Spleen (tissue), 11 donors: ENCODE measurements at regions not wholly inside any gene's neighbourhood (a gene's known extent, or its start where the extent isn't known, plus 50 kb on each side); places are given as distances from the start of the nearest gene placed in this dataset.

Experiments used
- DNase-seq: peaks from one replicate; pipeline ENCODE4 v3.0.0-alpha.2; 2020
- H3K27ac ChIP-seq, 8 donors: fragments of 200-600 bp; sonication (generic) in 7 of 8; 1 replicate in 4 of 8; 2 replicates in 4 of 8; pipeline versions ENCODE4 v1.5.0 to v1.8.0; 2016 to 2021; ENCODE audit warnings: inconsistent platforms in 4 of 8, mild to moderate bottlenecking in 4 of 8, moderate library complexity in 1 of 8
- H3K27me3 ChIP-seq, 7 donors: fragments of 200-600 bp; sonication (generic) in 6 of 7; replicated peaks in 1 of 7; 1 replicate in 4 of 7; 2 replicates in 3 of 7; pipeline versions ENCODE4 v1.5.0 to v1.8.0; 2016 to 2021; ENCODE audit warnings: inconsistent platforms in 3 of 7, mild to moderate bottlenecking in 1 of 7
- H3K36me3 ChIP-seq, 6 donors: fragments of 200-600 bp; sonication (generic) in 5 of 6; 1 replicate in 4 of 6; 2 replicates in 2 of 6; pipeline versions ENCODE4 v1.5.0 to v1.8.0; 2016 to 2021; ENCODE audit warnings: inconsistent platforms in 2 of 6
- H3K4me1 ChIP-seq, 6 donors: fragments of 200-600 bp; sonication (generic) in 5 of 6; 1 replicate in 3 of 6; 2 replicates in 3 of 6; pipeline versions ENCODE4 v1.5.0 to v1.8.0; 2016 to 2021; ENCODE audit warnings: inconsistent platforms in 3 of 6
- H3K4me3 ChIP-seq, 8 donors: fragments of 200-600 bp; sonication (generic) in 7 of 8; 1 replicate in 4 of 8; 2 replicates in 4 of 8; pipeline versions ENCODE4 v1.5.0 to v1.8.0; 2016 to 2021; ENCODE audit warnings: inconsistent platforms in 4 of 8, mild to moderate bottlenecking in 4 of 8, moderate library complexity in 2 of 8
- H3K9me3 ChIP-seq, 8 donors: fragments of 200-600 bp; sonication (generic) in 7 of 8; 1 replicate in 4 of 8; 2 replicates in 4 of 8; pipeline versions ENCODE4 v1.5.0 to v1.8.0; 2016 to 2021; ENCODE audit warnings: inconsistent platforms in 4 of 8
- POLR2A ChIP-seq, 3 donors: fragments of 450-650 bp; IDR thresholded peaks; one replicate each; pipeline ENCODE4 v1.5.1; 2017; ENCODE audit warnings: antibody characterized with exemption in 3 of 3, mild to moderate bottlenecking in 1 of 3
- POLR2AphosphoS5 ChIP-seq, 3 donors: sonication (generic); formaldehyde crosslinking; IDR thresholded peaks; one replicate each; pipeline ENCODE4 v1.5.1; 2017; ENCODE audit warnings: antibody characterized with exemption in 3 of 3
- WGBS, 5 donors: extraction: QIAGEN DNeasy Blood & Tissue Kit in 3 of 5; methylation state at CpG; one replicate each; pipeline versions ENCODE4 v1.1.5 to v1.1.7; 2013 to 2018; 5-methylcytosine and 5-hydroxymethylcytosine counted together
- intact Hi-C: fragments of 100-400 bp; cut with DNase I; formaldehyde crosslinking; loops from one replicate; pipeline ENCODE4 v1.15.0; 2023; ENCODE audit warnings: low total_unique reads
- TF ChIP-seq, protein P1 (sequence below), 11 experiments: fragments of 200-600 bp in 7 of 11; fragments of 450-650 bp in 4 of 11; sonication (generic) in 4 of 11; IDR thresholded peaks in 8 of 11; conservative IDR thresholded peaks in 3 of 11; 1 replicate in 7 of 11; 2 replicates in 4 of 11; pipeline versions ENCODE4 v1.4.0 to v1.8.0; 2016 to 2021; ENCODE audit warnings: antibody characterized with exemption in 11 of 11, inconsistent platforms in 4 of 11, mild to moderate bottlenecking in 1 of 11
- donor health status: healthy with polysubstance abuse.
- donor health status: DM: no; HTN: no; CAD: no; lungs with moderate emphysema.
- donor health status: DM: no; HTN: no; CAD: no.
- donor health status: Bipolar disorder and iron deficiency.
- donor health status: healthy.
- donor health status: DM: no; HTN: no; CAD: no.
- donor health status: DM: yes; HTN: yes; CAD: no.

DNA sequence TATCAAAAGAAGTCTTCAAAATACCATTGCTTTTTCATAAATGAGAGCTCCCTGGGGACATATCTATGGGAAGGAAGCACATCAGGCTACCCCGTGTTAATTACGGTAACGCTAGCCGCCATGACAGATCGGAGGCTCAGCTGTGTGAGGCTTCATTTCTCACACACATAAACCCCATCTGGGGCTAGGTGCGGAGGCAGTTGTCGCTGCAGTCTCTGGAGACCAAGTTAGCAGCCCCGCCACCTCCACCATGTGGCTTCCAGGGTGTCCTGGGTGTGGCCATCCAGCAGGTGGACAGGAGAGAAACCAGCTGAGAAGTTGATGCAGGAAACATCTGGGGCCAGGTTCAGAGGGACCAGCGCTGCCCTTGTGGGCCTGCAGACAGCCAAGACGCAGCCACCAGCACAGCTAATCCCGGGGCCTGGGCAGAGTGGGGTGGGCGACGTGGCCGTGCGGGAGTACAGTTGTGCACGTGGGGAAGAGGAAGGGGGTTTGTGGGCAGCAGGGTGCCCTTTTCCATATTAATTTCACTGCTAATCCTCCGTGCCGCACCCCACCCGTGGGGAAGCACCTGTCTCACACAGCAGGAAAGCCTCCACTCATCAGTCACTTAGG is 426.5 kb downstream of the IRX1 start:
- intact Hi-C loops, result no loop called here
- DNase-seq, result no peak
- Histone ChIP-seq H3K4me3 (no peak overlapping the region), H3K27me3 (peaks cover 0 to 9% (median 0%) of the 10 kb centered on the region in 7 donors), H3K36me3 (no peaks in the 10 kb centered on the region), H3K27ac (no peak overlapping the region), H3K9me3 (peaks cover 0 to 19% (median 0%) of the 10 kb centered on the region in 8 donors), H3K4me1 (no peaks in the 10 kb centered on the region)
- TF ChIP-seq, protein P1, sequence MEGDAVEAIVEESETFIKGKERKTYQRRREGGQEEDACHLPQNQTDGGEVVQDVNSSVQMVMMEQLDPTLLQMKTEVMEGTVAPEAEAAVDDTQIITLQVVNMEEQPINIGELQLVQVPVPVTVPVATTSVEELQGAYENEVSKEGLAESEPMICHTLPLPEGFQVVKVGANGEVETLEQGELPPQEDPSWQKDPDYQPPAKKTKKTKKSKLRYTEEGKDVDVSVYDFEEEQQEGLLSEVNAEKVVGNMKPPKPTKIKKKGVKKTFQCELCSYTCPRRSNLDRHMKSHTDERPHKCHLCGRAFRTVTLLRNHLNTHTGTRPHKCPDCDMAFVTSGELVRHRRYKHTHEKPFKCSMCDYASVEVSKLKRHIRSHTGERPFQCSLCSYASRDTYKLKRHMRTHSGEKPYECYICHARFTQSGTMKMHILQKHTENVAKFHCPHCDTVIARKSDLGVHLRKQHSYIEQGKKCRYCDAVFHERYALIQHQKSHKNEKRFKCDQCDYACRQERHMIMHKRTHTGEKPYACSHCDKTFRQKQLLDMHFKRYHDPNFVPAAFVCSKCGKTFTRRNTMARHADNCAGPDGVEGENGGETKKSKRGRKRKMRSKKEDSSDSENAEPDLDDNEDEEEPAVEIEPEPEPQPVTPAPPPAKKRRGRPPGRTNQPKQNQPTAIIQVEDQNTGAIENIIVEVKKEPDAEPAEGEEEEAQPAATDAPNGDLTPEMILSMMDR (IDR thresholded peaks at IDR 0.05 in 8 of 11, conservative IDR thresholded peaks at IDR 0.05 in 3 of 11), result no peak
- 64 to 72% (median 68%) methylated on average over 16 to 19 of the region's 19 CpGs for WGBS, 5 donors

DNA sequence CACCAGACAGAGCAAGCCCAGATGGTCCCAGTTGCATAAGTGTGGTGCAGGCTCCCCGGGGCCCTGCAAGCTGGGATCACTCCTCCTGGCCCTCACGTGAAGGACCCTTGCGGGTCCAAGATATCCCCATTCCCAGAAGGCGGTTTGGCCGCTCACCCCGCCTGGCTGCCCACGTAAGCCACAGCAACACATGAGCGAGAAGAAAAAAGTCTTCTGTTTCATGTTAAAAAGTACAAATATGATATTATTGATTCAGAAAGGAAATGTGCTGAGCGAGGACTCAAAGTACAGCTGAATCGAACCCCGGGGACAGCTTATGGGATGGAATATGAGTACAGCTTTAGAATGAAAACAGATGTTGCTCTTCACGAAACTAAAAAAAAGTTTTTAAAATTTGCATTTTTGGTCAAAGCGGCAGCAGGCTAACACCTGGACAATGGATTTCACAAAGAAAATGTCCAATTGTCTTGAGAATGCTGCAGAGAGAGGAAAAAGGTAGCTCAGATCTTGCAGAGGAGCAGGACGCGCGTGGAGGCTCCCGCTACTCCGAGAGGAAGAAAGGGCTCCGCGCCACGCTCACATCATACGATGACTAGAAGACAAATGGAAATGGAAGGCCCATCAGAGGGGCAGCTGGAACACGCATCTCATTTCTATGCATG is 427.6 kb downstream of the IRX1 start:
- 76 to 84% (median 83%) methylated on average over 23 of the region's 23 CpGs for WGBS, 5 donors
- DNase-seq, result no peak
- intact Hi-C loops, result no loop called here

DNA sequence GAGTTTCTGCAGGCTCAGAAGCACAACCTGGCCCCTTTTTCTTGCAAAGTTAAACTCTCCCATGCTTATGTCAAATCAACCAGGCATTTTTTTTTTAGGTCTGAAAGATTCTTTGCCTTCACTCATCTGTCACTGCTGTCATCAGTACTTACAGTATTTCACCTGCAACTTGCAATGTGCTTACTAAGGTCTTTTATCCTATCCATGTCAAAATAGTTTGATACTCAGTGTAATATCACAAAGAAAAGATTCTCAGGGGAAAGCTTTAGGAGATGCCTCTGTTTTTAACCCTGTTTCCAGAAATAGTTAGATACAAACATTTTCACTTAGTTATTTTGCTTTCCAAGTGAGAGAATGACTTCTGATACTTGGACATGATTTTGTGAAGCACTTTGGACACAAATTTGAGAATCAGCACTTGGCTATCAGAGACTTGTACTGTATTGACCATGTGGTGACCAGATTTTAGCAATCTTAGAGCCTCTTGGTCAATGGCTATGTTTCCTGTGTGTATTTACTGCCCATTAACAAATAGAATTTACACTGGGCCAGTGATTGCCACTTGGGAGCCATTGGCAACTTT is 428.2 kb downstream of the IRX1 start:
- Histone ChIP-seq H3K4me3 (no peak overlapping the region), H3K4me1 (no peaks in the 10 kb centered on the region), H3K36me3 (no peaks in the 10 kb centered on the region), H3K9me3 (peaks cover 0 to 19% (median 0%) of the 10 kb centered on the region in 8 donors), H3K27me3 (peaks cover 0 to 9% (median 0%) of the 10 kb centered on the region in 7 donors), H3K27ac (no peak overlapping the region)
- DNase-seq, result no peak
- no peak for TF ChIP-seq POLR2AphosphoS5 (IDR thresholded peaks at IDR 0.05)
- TF ChIP-seq, protein P1 (IDR thresholded peaks at IDR 0.05 in 8 of 11, conservative IDR thresholded peaks at IDR 0.05 in 3 of 11), result no peak
- intact Hi-C loops, result no loop called here

More for the DNA sequence above, 427.6 kb downstream of the IRX1 start:
- no peak for TF ChIP-seq POLR2AphosphoS5 (IDR thresholded peaks at IDR 0.05)
- Histone ChIP-seq H3K9me3 (peaks cover 0 to 19% (median 0%) of the 10 kb centered on the region in 8 donors), H3K4me1 (no peaks in the 10 kb centered on the region), H3K27me3 (peaks cover 0 to 9% (median 0%) of the 10 kb centered on the region in 7 donors), H3K4me3 (no peak overlapping the region), H3K27ac (no peak overlapping the region), H3K36me3 (no peaks in the 10 kb centered on the region)

DNA sequence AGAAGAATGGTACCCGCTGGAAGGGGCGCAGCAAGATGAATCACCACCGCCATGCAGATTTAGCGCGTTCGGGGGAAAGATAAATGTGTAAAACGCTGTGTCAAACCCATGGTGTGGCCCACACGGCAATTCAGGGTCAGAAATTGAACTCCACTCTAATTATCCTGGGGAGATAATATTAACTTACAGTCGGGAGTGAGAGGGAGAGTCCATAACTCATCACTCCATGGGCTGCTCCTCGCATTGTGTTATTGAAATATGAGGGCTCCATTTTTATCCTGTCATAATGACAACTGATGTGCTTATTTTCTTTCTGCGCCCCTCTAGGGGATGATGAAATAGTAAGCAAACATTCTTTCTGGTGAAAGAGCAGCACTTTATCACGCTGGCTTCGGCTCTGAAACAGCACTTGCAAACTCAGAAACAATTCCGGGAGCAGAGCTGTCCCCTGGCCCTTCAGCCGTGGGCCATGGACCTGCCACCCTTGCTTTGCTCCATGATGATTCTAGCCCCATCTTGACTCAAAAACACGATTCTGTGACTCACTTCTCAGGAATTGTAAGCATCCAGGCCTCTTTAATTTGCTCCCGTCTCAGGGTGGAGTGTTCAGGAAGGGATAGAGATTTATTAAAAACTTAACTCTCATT is 431.6 kb downstream of the IRX1 start:
- intact Hi-C loops, result no loop called here
- TF ChIP-seq POLR2A (IDR thresholded peaks at IDR 0.05) (no peak), POLR2AphosphoS5 (IDR thresholded peaks at IDR 0.05) (no peak)
- TF ChIP-seq, protein P1 (IDR thresholded peaks at IDR 0.05 in 8 of 11, conservative IDR thresholded peaks at IDR 0.05 in 3 of 11), result no peak
- Histone ChIP-seq H3K9me3 (peaks cover 0 to 32% (median 0%) of the 10 kb centered on the region in 8 donors), H3K27ac (no peak overlapping the region), H3K4me1 (no peaks in the 10 kb centered on the region), H3K36me3 (no peaks in the 10 kb centered on the region), H3K27me3 (peaks cover 0 to 7% (median 0%) of the 10 kb centered on the region in 7 donors), H3K4me3 (no peak overlapping the region)
- DNase-seq, result no peak
- WGBS, 5 donors, result 71 to 82% (median 79%) methylated on average over 17 of the region's 17 CpGs
